ENCODE measurements at regions not wholly inside any gene's neighbourhood (a gene's known extent, or its start where the extent isn't known, plus 50 kb on each side); places are given as distances from the start of the nearest gene placed in this dataset.

DNA sequence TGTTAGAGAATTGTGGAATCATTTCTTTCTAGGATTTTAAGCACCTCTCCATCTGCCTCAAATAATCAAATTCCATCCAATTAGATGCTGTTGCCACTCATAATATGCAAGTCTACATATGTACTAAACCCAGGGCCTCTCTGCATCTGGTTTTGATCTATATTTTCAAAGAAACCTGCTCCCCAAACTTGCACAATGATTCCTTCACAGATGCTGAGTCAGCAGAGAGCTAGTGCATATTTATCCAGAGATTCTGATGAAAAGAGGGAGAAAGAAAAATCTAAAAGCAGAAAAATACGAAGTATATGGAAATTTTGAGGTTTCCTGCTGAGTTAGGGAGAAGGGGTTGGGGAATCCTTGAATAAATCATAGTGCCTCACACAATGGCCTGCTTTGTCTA is 235.1 kb upstream of the RBFOX1 start:
- no peak for DNase-seq (ENCODE audit: low read depth)

DNA sequence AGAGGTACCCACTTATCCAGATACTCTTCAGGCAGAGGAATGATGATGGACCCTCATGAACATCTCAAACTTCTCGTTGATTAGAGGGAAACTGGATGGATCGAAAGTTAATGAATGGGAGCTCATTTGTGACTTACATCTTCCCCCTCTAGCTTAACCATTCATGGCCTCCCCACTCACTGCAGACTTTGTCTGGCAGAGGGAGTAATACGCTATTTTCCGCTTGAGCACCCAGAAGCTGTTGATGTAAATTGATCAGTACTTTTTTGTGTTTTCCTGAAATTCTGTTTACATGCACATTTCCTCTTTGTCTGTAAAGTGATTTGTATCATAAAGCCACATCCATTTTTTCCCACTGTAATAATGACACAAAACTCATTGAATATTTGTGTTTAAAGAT is 239.1 kb upstream of the RBFOX1 start:
- no peak for DNase-seq (ENCODE audit: low read depth)

- no peak for DNase-seq (ENCODE audit: low read depth)
Observed at GRCh38 chr16:7090628-7091115, 242.0 kb upstream of the RBFOX1 start.

GRCh38 chr16:7089751-7090150 is 242.9 kb upstream of the RBFOX1 start:
- no peak for DNase-seq (ENCODE audit: low read depth)

GRCh38 chr16:7088711-7089110 is 243.9 kb upstream of the RBFOX1 start:
- DNase-seq (ENCODE audit: low read depth), result no peak

DNA sequence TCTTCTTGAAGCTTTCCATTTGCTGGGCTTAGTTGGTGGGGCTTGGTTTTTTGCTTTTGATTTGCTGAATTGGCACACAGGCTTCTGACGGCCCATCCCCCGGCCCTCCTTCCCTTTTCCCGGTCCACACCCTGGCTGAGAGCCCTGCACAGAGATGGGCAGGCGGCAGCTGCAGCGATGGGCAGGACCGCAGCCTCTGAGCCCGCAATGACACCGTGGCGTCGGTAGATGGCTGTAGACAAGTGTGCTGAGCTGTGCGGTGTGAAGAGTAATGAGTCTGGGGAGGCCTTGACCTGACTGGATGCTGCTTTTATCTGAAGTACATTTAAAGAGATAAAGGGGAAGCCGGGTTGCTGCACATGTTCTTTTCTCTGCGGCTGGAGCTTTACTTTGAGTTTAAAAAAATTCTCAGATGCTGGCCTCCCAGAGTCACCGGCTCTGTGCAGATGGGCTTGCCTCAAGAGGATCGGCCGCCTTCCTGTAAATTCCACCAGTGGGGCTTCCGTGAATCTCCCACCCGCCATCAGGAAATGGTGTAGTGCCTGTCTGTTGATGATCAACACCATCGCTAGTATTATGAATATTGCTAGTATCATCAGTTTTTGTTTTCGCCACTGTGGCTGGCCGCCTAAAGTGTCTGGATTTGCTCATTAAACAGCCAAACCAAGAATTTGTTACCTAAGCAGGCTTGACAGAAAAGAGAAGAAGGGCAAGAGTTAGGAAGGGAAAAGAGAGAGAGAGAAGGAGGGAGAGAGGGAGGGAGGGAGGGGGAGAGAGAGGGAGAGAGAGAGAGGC is 245.6 kb upstream of the RBFOX1 start:
- DNase-seq (ENCODE audit: low read depth), result no peak

DNA sequence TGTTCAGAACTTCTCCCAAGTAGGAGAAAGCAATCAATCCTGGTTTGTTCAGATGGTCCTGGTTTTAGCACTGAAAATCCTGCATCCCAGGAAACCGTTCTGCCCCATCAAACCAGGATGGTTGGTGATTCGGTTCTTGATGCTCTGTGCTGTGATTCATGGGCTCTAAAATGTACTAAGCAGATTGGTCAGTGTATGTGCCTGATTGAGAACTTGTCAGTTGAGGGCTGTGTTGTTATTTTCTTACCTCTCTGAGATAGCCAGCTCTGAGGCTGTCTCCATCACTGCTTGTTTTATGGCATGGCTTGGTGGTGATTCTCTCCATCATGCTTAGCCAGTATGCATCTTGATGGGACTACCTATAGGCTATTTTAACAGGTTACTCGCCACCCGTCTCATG is 246.9 kb upstream of the RBFOX1 start:
- DNase-seq (ENCODE audit: low read depth), result no peak

DNA sequence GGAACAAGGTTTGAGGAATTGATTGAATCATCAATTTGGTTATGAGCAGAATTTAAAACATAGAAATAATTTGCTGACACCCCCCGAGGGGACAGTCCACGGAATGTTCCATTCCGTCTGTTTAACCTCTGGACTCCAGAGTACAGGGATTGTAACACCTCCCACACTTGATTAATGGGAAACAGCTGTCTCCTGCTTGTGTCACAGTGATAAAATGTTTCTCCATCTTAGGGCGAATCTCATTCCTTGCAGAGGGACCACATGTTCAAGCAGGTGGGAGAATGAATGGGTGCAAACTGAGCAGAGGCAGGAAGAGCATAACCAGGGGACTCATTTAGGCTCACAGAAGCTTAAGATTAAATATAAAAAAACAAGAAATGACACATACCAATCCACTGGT is 249.5 kb upstream of the RBFOX1 start:
- DNase-seq (ENCODE audit: low read depth), result no peak

- DNase-seq (ENCODE audit: low read depth), result no peak
Observed at GRCh38 chr16:7077636-7078035, 255.0 kb upstream of the RBFOX1 start.

GRCh38 chr16:7074715-7075114 is 257.9 kb upstream of the RBFOX1 start:
- DNase-seq (ENCODE audit: low read depth), result no peak

DNA sequence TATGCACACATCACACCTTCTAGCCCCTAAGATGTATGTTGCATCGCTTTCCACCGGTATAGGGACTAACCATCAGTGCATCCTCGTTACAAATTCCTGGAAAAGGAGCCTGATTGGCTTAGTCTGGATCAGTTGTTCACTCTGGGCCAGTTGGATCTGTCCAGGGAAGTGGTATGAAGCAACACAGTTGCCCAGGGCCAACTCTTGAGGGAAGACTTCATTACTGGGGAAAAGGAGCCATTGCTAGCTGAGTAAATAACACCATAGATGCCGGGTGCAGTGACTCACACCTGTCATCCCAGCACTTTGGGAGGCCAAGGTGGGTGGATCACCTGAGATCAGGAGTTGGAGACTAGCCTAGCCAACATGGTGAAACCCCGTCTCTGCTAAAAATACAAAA is 275.2 kb upstream of the RBFOX1 start:
- no peak for DNase-seq (ENCODE audit: low read depth)

- DNase-seq (ENCODE audit: low read depth), result no peak
Observed at GRCh38 chr16:7055443-7055842, 277.2 kb upstream of the RBFOX1 start.

GRCh38 chr16:7051591-7052349 is 280.9 kb upstream of the RBFOX1 start:
- DNase-seq (ENCODE audit: low read depth), result no peak

DNA sequence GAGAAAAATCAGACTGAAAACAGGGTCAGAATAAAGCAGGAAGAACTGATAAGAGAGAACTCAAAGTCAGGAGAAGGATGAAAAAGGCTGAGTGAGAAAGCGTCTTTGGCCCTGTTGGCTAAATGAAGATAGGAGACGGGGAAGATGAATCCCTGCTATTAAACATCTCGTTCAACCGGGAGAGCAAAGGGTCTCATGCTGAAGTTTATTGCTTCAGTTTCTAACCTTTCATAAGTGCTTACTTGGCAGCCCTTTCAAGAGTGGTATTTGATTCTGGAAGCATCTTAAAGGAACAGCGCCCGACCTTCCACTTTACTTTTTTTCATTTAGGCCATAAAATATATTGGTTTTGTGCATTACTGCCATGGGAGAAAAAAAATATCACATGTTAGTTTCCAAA is 288.3 kb upstream of the RBFOX1 start:
- no peak for DNase-seq (ENCODE audit: low read depth)

DNA sequence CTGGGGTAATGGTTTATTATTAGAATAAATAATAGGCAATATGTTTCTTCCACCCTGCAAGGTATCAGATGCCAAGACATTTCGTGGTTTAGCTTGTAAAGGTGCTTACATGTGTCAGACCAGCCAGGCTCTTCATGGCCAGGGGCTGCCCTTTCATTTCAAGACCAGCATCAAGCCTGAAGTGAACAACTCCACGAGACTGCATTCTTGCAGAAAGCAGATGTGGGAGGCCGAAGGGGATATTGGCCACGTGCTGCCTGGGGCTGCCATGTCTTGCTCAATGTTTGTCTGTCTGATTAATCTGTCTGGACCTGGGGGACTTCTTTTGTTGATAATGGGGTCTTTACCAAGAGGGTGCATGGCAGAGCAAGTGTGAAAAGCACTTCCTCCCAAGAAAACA is 294.2 kb upstream of the RBFOX1 start:
- no peak for DNase-seq (ENCODE audit: low read depth)

- DNase-seq (ENCODE audit: low read depth), result no peak
Observed at GRCh38 chr16:7037495-7037894, 295.1 kb upstream of the RBFOX1 start.

DNA sequence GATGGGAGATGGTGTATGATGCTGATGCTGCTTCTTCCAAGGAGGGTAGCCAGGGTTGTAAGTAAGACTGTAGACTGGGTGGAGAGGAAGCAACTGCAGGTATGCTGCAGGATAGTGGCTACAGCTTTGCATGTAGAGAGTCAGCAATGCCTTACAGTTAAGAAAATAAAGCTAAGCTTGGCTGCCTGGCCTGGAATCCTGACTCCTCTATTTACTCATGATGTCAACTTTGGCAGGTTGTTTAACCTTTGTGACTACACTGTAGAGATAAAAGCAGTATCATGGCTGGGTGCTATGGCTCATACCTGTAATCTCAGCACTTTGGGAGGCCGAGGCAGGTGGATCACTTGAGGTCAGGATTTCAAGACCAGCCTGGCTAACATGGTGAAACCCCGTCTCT is 301.6 kb upstream of the RBFOX1 start:
- DNase-seq (ENCODE audit: low read depth), result no peak

GRCh38 chr16:7027401-7027800 is 305.2 kb upstream of the RBFOX1 start:
- no peak for DNase-seq (ENCODE audit: low read depth)

- DNase-seq (ENCODE audit: low read depth), result no peak
Observed at GRCh38 chr16:7026639-7027038, 306.0 kb upstream of the RBFOX1 start.

DNA sequence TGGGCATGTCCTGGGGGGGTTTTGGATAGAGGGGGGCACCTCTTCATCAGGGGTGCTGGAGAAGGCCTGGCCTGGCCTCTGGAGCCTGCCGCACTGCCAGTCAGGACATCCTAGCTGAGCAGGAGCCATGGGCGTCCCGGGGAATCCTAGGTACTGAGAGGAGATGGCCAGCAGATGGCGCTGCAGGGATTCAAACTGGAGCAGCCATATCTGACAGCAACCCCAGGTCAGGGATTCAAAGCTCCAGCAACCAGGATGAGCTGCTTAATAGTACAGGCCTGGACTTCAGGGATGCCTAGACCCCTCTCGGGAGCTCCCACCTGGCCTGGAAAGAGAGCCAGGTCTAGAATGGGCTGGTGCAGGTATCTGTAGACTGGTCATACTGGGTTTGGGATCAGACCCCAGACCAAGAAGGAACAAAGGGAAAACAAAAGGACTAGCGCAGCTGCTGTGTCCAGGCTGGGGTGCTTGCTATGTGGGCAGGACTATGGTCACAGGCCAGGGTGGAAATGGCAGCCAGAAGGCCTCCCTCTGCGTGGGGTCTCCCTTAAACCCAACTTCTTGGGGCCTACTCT is 306.9 kb upstream of the RBFOX1 start:
- DNase-seq (ENCODE audit: low read depth), result no peak

DNA sequence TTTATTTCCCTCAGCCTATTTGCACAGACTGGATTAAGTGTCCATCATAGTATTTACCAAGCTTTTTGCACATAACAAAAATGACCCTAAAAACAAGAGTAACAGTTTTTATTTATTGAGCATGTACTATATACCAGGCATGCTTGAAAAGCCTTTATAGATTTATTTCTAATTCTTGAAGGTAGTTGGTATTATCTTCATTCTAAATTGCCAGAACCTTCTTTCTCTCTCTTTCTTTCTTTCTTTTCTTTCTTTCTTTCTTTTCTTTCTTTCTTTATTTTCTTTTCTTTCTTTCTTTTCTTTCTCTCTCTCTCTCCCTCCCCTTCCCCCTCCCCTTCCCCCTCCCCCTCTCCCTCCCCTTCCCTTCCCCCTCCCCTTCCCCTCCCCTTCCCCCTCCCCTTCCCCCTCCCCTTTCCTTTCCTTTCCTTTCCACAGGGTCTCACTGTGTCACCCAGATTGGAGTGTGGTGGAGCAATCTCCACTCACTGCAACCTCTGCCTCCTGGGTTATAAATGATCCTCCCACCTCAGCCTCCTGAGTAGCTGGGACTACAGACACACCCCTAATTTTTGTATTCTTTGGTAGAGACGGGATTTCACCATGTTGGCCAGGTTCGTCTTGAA is 310.9 kb upstream of the RBFOX1 start:
- DNase-seq (ENCODE audit: low read depth), result no peak

GRCh38 chr16:7017006-7017662 is 315.5 kb upstream of the RBFOX1 start:
- no peak for DNase-seq (ENCODE audit: low read depth)
